A673 (cell line): ENCODE measurements at regions not wholly inside any gene's neighbourhood (a gene's known extent, or its start where the extent isn't known, plus 50 kb on each side); places are given as distances from the start of the nearest gene placed in this dataset.

Source experiments
- BruUV-seq: library from RNA; stranded (reverse); fragments of 400-500 nt; replicated peaks from 2 replicates; lab custom pipeline; 2021; lab: Mats Ljungman, UMichigan
- CTCF ChIA-PET: fragments of 300-600 bp; sonication (Branson Sonifier 250); formaldehyde crosslinking; loops from one replicate; lab custom pipeline; 2022; ENCODE audit warnings: antibody characterized with exemption; lab: Charles Lee
- POLR2A ChIA-PET: fragments of 300-600 bp; sonication (Branson Sonifier 250); formaldehyde crosslinking; loops from one replicate; lab custom pipeline; 2022; ENCODE audit warnings: antibody characterized with exemption; ENCODE audit not compliant: low non-redundant PET; lab: Charles Lee
- DNase-seq: peaks from one replicate; pipeline ENCODE4 v3.0.0-alpha.2; 2015; ENCODE audit warnings: low spot score
- H3K27ac ChIP-seq: fragments of 200-600 bp; sonication (generic); 2 replicates; pipeline ENCODE4 v1.5.1; 2016; ENCODE audit warnings: mixed run types, low read depth, mild to moderate bottlenecking, mixed read lengths, antibody characterized with exemption, low read length; ENCODE audit not compliant: poor library complexity, severe bottlenecking
- H3K27me3 ChIP-seq: fragments of 200-600 bp; sonication (generic); replicated peaks from 2 replicates; pipeline ENCODE4 v1.6.1; 2017; ENCODE audit warnings: mixed run types, low read depth, mild to moderate bottlenecking, mixed read lengths, antibody characterized with exemption, low read length; ENCODE audit not compliant: insufficient read depth, poor library complexity
- H3K36me3 ChIP-seq: fragments of 200-600 bp; sonication (generic); 2 replicates; pipeline ENCODE4 v1.6.1; 2016; ENCODE audit warnings: mixed run types, mild to moderate bottlenecking, mixed read lengths, antibody characterized with exemption, low read length; ENCODE audit not compliant: insufficient read depth, poor library complexity, severe bottlenecking
- H3K4me1 ChIP-seq: fragments of 200-600 bp; sonication (generic); 2 replicates; pipeline ENCODE4 v1.6.1; 2017; ENCODE audit warnings: mixed run types, mild to moderate bottlenecking, mixed read lengths, antibody characterized with exemption, low read length; ENCODE audit not compliant: insufficient read depth, poor library complexity, severe bottlenecking
- H3K4me3 ChIP-seq: fragments of 200-600 bp; sonication (generic); 2 replicates; pipeline ENCODE4 v1.5.1; 2016; ENCODE audit warnings: low read depth, mixed run types, mild to moderate bottlenecking, mixed read lengths, low read length; ENCODE audit not compliant: poor library complexity, severe bottlenecking
- H3K9me3 ChIP-seq: fragments of 200-600 bp; sonication (generic); 2 replicates; pipeline ENCODE4 v1.6.1; 2016; ENCODE audit warnings: mixed run types, low read depth, mild to moderate bottlenecking, mixed read lengths, antibody characterized with exemption, low read length; ENCODE audit not compliant: poor library complexity, severe bottlenecking
- EZH2 ChIP-seq: fragments of 200-600 bp; sonication (generic); IDR thresholded peaks from 2 replicates; pipeline ENCODE4 v1.6.1; 2017; ENCODE audit warnings: borderline replicate concordance, low read depth, mild to moderate bottlenecking, mixed read lengths, antibody characterized with exemption, low read length; ENCODE audit not compliant: poor library complexity, severe bottlenecking
- intact Hi-C: fragments of 100-400 bp; cut with micrococcal nuclease; formaldehyde crosslinking; loops from one replicate; pipeline ENCODE4 v1.10.0; 2022; ENCODE audit not compliant: unreplicated experiment
- TF ChIP-seq, protein P1 (sequence below): fragments of 300-800, 200-600 bp; sonication (generic); conservative IDR thresholded peaks from 2 replicates; pipeline ENCODE4 v1.5.1; 2017; ENCODE audit warnings: low read depth, mild to moderate bottlenecking, antibody characterized with exemption, low read length, moderate library complexity, mixed read lengths

DNA sequence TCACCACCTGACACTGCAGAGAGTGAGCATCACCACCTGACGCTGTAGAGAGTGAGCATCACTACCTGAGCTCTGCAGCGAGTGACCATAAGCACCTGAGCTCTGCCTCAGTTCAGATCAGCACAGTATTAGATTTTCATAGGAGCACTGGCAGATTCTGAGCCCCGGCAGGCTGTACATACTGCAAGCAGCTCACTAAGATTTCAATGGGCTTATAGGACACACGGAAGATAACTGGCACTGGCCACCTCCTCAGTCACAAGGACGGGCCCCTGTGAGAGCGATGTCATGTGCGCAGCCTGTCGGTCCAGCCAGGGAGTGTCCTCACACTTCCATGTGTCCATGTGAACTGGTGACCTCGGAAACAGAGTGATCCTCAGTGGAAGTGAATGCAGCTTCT lies 153.5 kb upstream of the IRX2 start:
- no peak for DNase-seq
- BruUV-seq = no TSS peak
- H3K27ac ChIP-seq = no peak overlapping the region
- TF ChIP-seq, protein P1, sequence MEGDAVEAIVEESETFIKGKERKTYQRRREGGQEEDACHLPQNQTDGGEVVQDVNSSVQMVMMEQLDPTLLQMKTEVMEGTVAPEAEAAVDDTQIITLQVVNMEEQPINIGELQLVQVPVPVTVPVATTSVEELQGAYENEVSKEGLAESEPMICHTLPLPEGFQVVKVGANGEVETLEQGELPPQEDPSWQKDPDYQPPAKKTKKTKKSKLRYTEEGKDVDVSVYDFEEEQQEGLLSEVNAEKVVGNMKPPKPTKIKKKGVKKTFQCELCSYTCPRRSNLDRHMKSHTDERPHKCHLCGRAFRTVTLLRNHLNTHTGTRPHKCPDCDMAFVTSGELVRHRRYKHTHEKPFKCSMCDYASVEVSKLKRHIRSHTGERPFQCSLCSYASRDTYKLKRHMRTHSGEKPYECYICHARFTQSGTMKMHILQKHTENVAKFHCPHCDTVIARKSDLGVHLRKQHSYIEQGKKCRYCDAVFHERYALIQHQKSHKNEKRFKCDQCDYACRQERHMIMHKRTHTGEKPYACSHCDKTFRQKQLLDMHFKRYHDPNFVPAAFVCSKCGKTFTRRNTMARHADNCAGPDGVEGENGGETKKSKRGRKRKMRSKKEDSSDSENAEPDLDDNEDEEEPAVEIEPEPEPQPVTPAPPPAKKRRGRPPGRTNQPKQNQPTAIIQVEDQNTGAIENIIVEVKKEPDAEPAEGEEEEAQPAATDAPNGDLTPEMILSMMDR = no peak
- no peak for TF ChIP-seq EZH2
- H3K4me1 ChIP-seq = no peaks in the 10 kb centered on the region
- intact Hi-C loops = no loop called here
- ChIA-PET CTCF (no interaction called here), POLR2A (no interaction called here)
- H3K9me3 ChIP-seq = peaks cover 49% of the 10 kb centered on the region
- no peaks in the 10 kb centered on the region for H3K36me3 ChIP-seq
- no peaks in the 10 kb centered on the region for H3K27me3 ChIP-seq
- H3K4me3 ChIP-seq = no peak overlapping the region

DNA sequence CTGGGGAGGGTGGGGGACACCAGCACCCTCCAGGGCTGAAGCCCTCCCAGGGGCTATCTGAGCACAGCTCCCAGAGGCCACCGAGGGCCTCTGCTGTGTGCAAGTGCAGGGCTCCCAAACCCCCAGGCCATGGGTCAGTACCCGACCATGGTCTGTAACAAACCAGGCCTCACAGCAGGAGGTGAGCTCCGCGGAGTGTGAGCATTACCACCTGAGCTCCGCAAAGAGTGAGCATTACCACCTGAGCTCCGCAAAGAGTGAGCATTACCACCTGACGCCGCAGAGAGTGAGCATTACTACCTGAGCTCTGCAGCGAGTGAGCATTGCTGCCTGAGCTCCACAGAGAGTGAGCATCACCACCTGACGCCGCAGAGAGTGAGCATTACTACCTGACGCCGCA lies 152.9 kb upstream of the IRX2 start:
- BruUV-seq = no TSS peak
- no peak for DNase-seq
- H3K4me1 ChIP-seq = no peaks in the 10 kb centered on the region
- TF ChIP-seq EZH2 = no peak
- TF ChIP-seq, protein P1 = no peak
- H3K27ac ChIP-seq = no peak overlapping the region
- intact Hi-C loops = no loop called here
- no peaks in the 10 kb centered on the region for H3K36me3 ChIP-seq
- CTCF ChIA-PET = no interaction called here
- peaks cover 49% of the 10 kb centered on the region for H3K9me3 ChIP-seq
- POLR2A ChIA-PET = no interaction called here
- no peak overlapping the region for H3K4me3 ChIP-seq
- H3K27me3 ChIP-seq = no peaks in the 10 kb centered on the region

- ChIA-PET CTCF (no interaction called here), POLR2A (no interaction called here)
- no peak overlapping the region for H3K27ac ChIP-seq
- H3K36me3 ChIP-seq = no peaks in the 10 kb centered on the region
- no peak for DNase-seq
- no peak for TF ChIP-seq EZH2
- TF ChIP-seq, protein P1 = no peak
- H3K27me3 ChIP-seq = no peaks in the 10 kb centered on the region
- peaks cover 44% of the 10 kb centered on the region for H3K9me3 ChIP-seq
- intact Hi-C loops = no loop called here
- H3K4me3 ChIP-seq = no peak overlapping the region
- no TSS peak for BruUV-seq
- no peaks in the 10 kb centered on the region for H3K4me1 ChIP-seq
Observed at GRCh38 chr5:2903451-2904395, 152.2 kb upstream of the IRX2 start.
